H9 (cell line): ENCODE measurements at regions not wholly inside any gene's neighbourhood (a gene's known extent, or its start where the extent isn't known, plus 50 kb on each side); places are given as distances from the start of the nearest gene placed in this dataset.

ENCODE experiments used
- DNase-seq: peaks from one replicate; pipeline ENCODE4 v3.0.0-alpha.2; 2017
- H2AFZ ChIP-seq: one replicate; pipeline ENCODE4 v1.6.1; 2013; ENCODE audit warnings: mild to moderate bottlenecking, low read length, control low read depth, moderate library complexity
- H2AK5ac ChIP-seq: 2 replicates; pipeline ENCODE4 v1.6.1; 2013; ENCODE audit warnings: low read length, control low read depth, mixed read lengths; ENCODE audit not compliant: insufficient read length
- H2BK120ac ChIP-seq: one replicate; pipeline ENCODE4 v1.6.1; 2013; ENCODE audit warnings: low read depth, mild to moderate bottlenecking, low read length, control low read depth, inconsistent platforms; ENCODE audit not compliant: poor library complexity, severe bottlenecking
- H2BK12ac ChIP-seq: 2 replicates; pipeline ENCODE4 v1.6.1; 2013; ENCODE audit warnings: low read length, control low read depth, mixed read lengths, low read depth; ENCODE audit not compliant: insufficient read length
- H2BK15ac ChIP-seq: 2 replicates; pipeline ENCODE4 v1.6.1; 2013; ENCODE audit warnings: low read depth, low read length, control low read depth
- H2BK20ac ChIP-seq: one replicate; pipeline ENCODE4 v1.6.1; 2013; ENCODE audit warnings: low read depth, mild to moderate bottlenecking, low read length, control low read depth, inconsistent platforms; ENCODE audit not compliant: poor library complexity, severe bottlenecking
- H2BK5ac ChIP-seq: 2 replicates; pipeline ENCODE4 v1.6.1; 2013; ENCODE audit warnings: low read length, control low read depth, mixed read lengths; ENCODE audit not compliant: insufficient read length
- H3K14ac ChIP-seq: 2 replicates; pipeline ENCODE4 v1.6.1; 2013; ENCODE audit warnings: low read length, control low read depth; ENCODE audit not compliant: insufficient read depth
- H3K18ac ChIP-seq: 2 replicates; pipeline ENCODE4 v1.6.1; 2013; ENCODE audit warnings: low read depth, mild to moderate bottlenecking, mixed read lengths, low read length, control low read depth; ENCODE audit not compliant: insufficient read length
- H3K23ac ChIP-seq: 2 replicates; pipeline ENCODE4 v1.6.1; 2013; ENCODE audit warnings: low read length, control low read depth, mixed read lengths, low read depth; ENCODE audit not compliant: insufficient read length
- H3K23me2 ChIP-seq: 2 replicates; pipeline ENCODE4 v1.6.1; 2013; ENCODE audit warnings: low read depth, mild to moderate bottlenecking, mixed read lengths, low read length, control low read depth; ENCODE audit not compliant: insufficient read length, poor library complexity, severe bottlenecking
- H3K27ac ChIP-seq: 2 replicates; pipeline ENCODE4 v1.5.1; 2013; ENCODE audit warnings: low read length, control low read depth, mixed read lengths, low read depth; ENCODE audit not compliant: insufficient read length
- H3K27me3 ChIP-seq: 2 replicates; pipeline ENCODE4 v1.6.1; 2013; ENCODE audit warnings: low read length, control low read depth, inconsistent platforms; ENCODE audit not compliant: insufficient read depth
- H3K4ac ChIP-seq: 2 replicates; pipeline ENCODE4 v1.6.1; 2013; ENCODE audit warnings: low read depth, mild to moderate bottlenecking, control low read depth, inconsistent platforms, low read length, moderate library complexity
- H3K4me1 ChIP-seq: 2 replicates; pipeline ENCODE4 v1.6.1; 2013; ENCODE audit warnings: low read length, control low read depth, inconsistent platforms; ENCODE audit not compliant: insufficient read depth
- H3K4me2 ChIP-seq: 2 replicates; pipeline ENCODE4 v1.6.1; 2013; ENCODE audit warnings: low read length, control low read depth, mixed read lengths; ENCODE audit not compliant: insufficient read length, insufficient read depth
- H3K56ac ChIP-seq: 2 replicates; pipeline ENCODE4 v1.6.1; 2013; ENCODE audit warnings: low read depth, mild to moderate bottlenecking, mixed read lengths, low read length, control low read depth; ENCODE audit not compliant: insufficient read length
- H3K79me1 ChIP-seq: 2 replicates; pipeline ENCODE4 v1.6.1; 2013; ENCODE audit warnings: low read depth, mild to moderate bottlenecking, moderate library complexity, low read length, control low read depth, inconsistent platforms; ENCODE audit not compliant: insufficient read depth, poor library complexity, severe bottlenecking
- H3K79me2 ChIP-seq: 2 replicates; pipeline ENCODE4 v1.6.1; 2013; ENCODE audit warnings: low read length, control low read depth, inconsistent platforms; ENCODE audit not compliant: insufficient read depth
- H3K9ac ChIP-seq: 2 replicates; pipeline ENCODE4 v1.6.1; 2013; ENCODE audit warnings: low read length, control low read depth, mixed read lengths; ENCODE audit not compliant: insufficient read length; ENCODE audit errors: extremely low read depth
- H3K9me3 ChIP-seq: one replicate; pipeline ENCODE4 v1.6.1; 2013; ENCODE audit warnings: low read depth, low read length, inconsistent platforms; ENCODE audit not compliant: control insufficient read depth
- H3T11ph ChIP-seq: one replicate; pipeline ENCODE4 v1.6.1; 2013; ENCODE audit warnings: mild to moderate bottlenecking, low read length, control low read depth, inconsistent platforms
- H4K20me1 ChIP-seq: one replicate; pipeline ENCODE4 v1.6.1; 2013; ENCODE audit not compliant: control insufficient read depth, insufficient read length, insufficient read depth
- H4K5ac ChIP-seq: 2 replicates; pipeline ENCODE4 v1.6.1; 2013; ENCODE audit warnings: low read depth, mild to moderate bottlenecking, mixed read lengths, low read length, control low read depth; ENCODE audit not compliant: insufficient read length
- H4K8ac ChIP-seq: replicated peaks from 2 replicates; pipeline ENCODE4 v1.6.1; 2013; ENCODE audit warnings: low read length, control low read depth, mixed read lengths, low read depth; ENCODE audit not compliant: insufficient read length
- H4K91ac ChIP-seq: 2 replicates; pipeline ENCODE4 v1.6.1; 2013; ENCODE audit warnings: low read depth, mild to moderate bottlenecking, moderate library complexity, mixed read lengths, low read length, control low read depth; ENCODE audit not compliant: insufficient read length
- H3K27ac Mint-ChIP-seq, 3 experiments: 2 replicates in 2 of 3; 3 replicates in 1 of 3; pipeline ENCODE4 v1.8.0; 2020 to 2021; ENCODE audit warnings: mixed read lengths in 3 of 3, mild to moderate bottlenecking in 1 of 3, moderate library complexity in 1 of 3
- H3K27me3 Mint-ChIP-seq: 2 replicates; pipeline ENCODE4 v1.8.0; 2021; ENCODE audit warnings: low read depth, mild to moderate bottlenecking, moderate library complexity, mixed read lengths
- H3K36me3 Mint-ChIP-seq, 3 experiments: 2 replicates in 2 of 3; 3 replicates in 1 of 3; pipeline ENCODE4 v1.8.0; 2020 to 2021; ENCODE audit warnings: low read depth in 3 of 3, mixed read lengths in 3 of 3; ENCODE audit not compliant: insufficient read depth in 1 of 3
- H3K4me1 Mint-ChIP-seq, 2 experiments: 2 replicates each; pipeline ENCODE4 v1.8.0; 2020; ENCODE audit warnings: mixed read lengths in 2 of 2
- H3K4me3 Mint-ChIP-seq, 2 experiments: 2 replicates in 1 of 2; 3 replicates in 1 of 2; pipeline ENCODE4 v1.8.0; 2020 to 2021; ENCODE audit warnings: mild to moderate bottlenecking in 2 of 2, mixed read lengths in 2 of 2, moderate library complexity in 1 of 2
- H3K9me3 Mint-ChIP-seq, 2 experiments: 2 replicates in 1 of 2; 3 replicates in 1 of 2; pipeline ENCODE4 v1.8.0; 2020; ENCODE audit warnings: mild to moderate bottlenecking in 2 of 2, mixed read lengths in 2 of 2, moderate library complexity in 1 of 2
- WGBS: extraction: QIAGEN DNeasy Blood & Tissue Kit; methylation state at CpG from one replicate; pipeline ENCODE4 v1.1.7; 2013; ENCODE audit warnings: missing lambda C conversion rate, low lambda C conversion rate, mixed read lengths; ENCODE audit not compliant: insufficient read length; ENCODE audit errors: extremely low coverage; 5-methylcytosine and 5-hydroxymethylcytosine counted together
- TF ChIP-seq, protein P1 (sequence below): fragments of 200-600 bp; sonication (generic); conservative IDR thresholded peaks from 3 replicates; pipeline ENCODE4 v1.8.0; 2021; ENCODE audit warnings: antibody characterized with exemption, mild to moderate bottlenecking

DNA sequence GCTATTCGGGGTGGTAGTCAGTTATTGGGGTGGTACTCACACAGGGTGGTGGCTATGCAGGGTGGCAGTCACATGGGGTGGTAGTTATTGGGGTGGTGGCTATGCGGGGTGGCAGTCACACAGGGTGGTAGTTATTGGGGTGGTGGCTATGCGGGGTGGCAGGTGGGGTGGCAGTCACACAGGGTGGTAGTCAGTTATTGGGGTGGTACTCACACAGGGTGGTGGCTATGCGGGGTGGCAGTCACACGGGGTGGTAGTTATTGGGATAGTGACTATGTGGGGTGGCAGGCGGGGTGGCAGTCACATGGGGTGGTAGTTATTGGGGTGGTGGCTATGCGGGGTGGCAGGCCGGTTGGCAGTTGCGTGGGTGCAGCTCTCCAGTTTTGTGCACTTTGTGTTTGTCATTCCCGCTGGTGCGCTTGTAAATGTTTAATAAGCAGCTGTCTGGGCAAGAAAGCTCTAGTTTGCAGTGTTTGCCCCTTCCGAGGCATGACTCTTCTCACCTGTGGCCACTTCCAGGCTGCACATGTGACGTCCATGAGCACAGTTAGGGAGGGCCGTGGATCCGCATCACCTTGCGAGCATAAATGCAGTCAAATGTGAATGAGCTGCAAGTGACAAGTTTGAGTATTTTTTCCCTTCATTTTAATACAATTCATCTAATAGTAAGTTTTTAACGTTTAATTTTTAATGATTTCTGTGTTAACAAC, 219.0 kb upstream of the CST7 start:
- Histone ChIP-seq H3K9ac (no peak overlapping the region), H2BK15ac (no peak overlapping the region), H3K4me1 (no peaks in the 10 kb centered on the region), H2BK120ac (no peak overlapping the region), H2BK20ac (no peak overlapping the region), H2BK5ac (no peak overlapping the region), H3K79me1 (no peaks in the 10 kb centered on the region), H3K4ac (no peak overlapping the region), H3K4me2 (no peak overlapping the region), H3K23ac (no peak overlapping the region), H2BK12ac (no peak overlapping the region), H3K27ac (no peak overlapping the region), H3K9me3 (no peaks in the 10 kb centered on the region), H3K56ac (no peak overlapping the region), H3K23me2 (no peaks in the 10 kb centered on the region), H2AK5ac (no peak overlapping the region), H3K14ac (no peak overlapping the region), H4K91ac (no peak overlapping the region), H4K20me1 (no peaks in the 10 kb centered on the region), H3K79me2 (no peaks in the 10 kb centered on the region), H4K5ac (no peak overlapping the region), H3T11ph (no peak overlapping the region), H3K27me3 (no peaks in the 10 kb centered on the region), H3K18ac (no peak overlapping the region), H4K8ac (no peak overlapping the region), H2AFZ (no peak overlapping the region)
- no CpG with 5 or more reads among the region's 17 CpGs for WGBS
- H3K27ac Mint-ChIP-seq, result no peak overlapping the region
- peaks cover 2% of the 10 kb centered on the region; the same call in 1 of the 2 replicates for H3K27me3 Mint-ChIP-seq
- H3K36me3 Mint-ChIP-seq, result peaks cover 0 to 2% (median 0%) of the 10 kb centered on the region in 3 experiments; a peak in 1 of 7 replicates
- TF ChIP-seq, protein P1, sequence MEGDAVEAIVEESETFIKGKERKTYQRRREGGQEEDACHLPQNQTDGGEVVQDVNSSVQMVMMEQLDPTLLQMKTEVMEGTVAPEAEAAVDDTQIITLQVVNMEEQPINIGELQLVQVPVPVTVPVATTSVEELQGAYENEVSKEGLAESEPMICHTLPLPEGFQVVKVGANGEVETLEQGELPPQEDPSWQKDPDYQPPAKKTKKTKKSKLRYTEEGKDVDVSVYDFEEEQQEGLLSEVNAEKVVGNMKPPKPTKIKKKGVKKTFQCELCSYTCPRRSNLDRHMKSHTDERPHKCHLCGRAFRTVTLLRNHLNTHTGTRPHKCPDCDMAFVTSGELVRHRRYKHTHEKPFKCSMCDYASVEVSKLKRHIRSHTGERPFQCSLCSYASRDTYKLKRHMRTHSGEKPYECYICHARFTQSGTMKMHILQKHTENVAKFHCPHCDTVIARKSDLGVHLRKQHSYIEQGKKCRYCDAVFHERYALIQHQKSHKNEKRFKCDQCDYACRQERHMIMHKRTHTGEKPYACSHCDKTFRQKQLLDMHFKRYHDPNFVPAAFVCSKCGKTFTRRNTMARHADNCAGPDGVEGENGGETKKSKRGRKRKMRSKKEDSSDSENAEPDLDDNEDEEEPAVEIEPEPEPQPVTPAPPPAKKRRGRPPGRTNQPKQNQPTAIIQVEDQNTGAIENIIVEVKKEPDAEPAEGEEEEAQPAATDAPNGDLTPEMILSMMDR, result no peak
- H3K4me1 Mint-ChIP-seq, result peaks cover 7 to 12% of the 10 kb centered on the region in 2 experiments
- H3K9me3 Mint-ChIP-seq, result no peaks in the 10 kb centered on the region; a peak in 1 of 5 replicates
- DNase-seq, result no peak
- H3K4me3 Mint-ChIP-seq, result no peak overlapping the region
